Neuronal stem cell (in vitro differentiated cells): ENCODE measurements at regions not wholly inside any gene's neighbourhood (a gene's known extent, or its start where the extent isn't known, plus 50 kb on each side); places are given as distances from the start of the nearest gene placed in this dataset.

Experiments used
- DNase-seq: peaks from one replicate; pipeline ENCODE4 v3.0.0-alpha.2; 2013; ENCODE audit warnings: low spot score
- H2AFZ ChIP-seq: one replicate; pipeline ENCODE4 v1.6.1; 2013; ENCODE audit warnings: mild to moderate bottlenecking, low read length, inconsistent platforms
- H2AK5ac ChIP-seq: 2 replicates; pipeline ENCODE4 v1.6.1; 2013; ENCODE audit warnings: low read depth, mild to moderate bottlenecking, inconsistent platforms, low read length, moderate library complexity, mixed read lengths
- H2BK120ac ChIP-seq: 2 replicates; pipeline ENCODE4 v1.6.1; 2013; ENCODE audit warnings: low read depth, mild to moderate bottlenecking, inconsistent platforms, low read length, moderate library complexity, mixed read lengths
- H2BK12ac ChIP-seq: one replicate; pipeline ENCODE4 v1.6.1; 2013; ENCODE audit warnings: low read length, inconsistent platforms
- H2BK15ac ChIP-seq: 2 replicates; pipeline ENCODE4 v1.6.1; 2013; ENCODE audit warnings: mild to moderate bottlenecking, low read length, inconsistent platforms, mixed read lengths
- H2BK5ac ChIP-seq: one replicate; pipeline ENCODE4 v1.6.1; 2013; ENCODE audit warnings: inconsistent platforms, mild to moderate bottlenecking, low read length, moderate library complexity
- H3K14ac ChIP-seq: one replicate; pipeline ENCODE4 v1.6.1; 2013; ENCODE audit warnings: low read length, inconsistent platforms
- H3K18ac ChIP-seq: 2 replicates; pipeline ENCODE4 v1.6.1; 2013; ENCODE audit warnings: low read length, inconsistent platforms
- H3K23ac ChIP-seq: 2 replicates; pipeline ENCODE4 v1.6.1; 2013; ENCODE audit warnings: low read depth, mild to moderate bottlenecking, mixed read lengths, low read length, inconsistent platforms; ENCODE audit not compliant: poor library complexity
- H3K27ac ChIP-seq: replicated peaks from 3 replicates; pipeline ENCODE4 v1.5.1; 2013; ENCODE audit warnings: low read length, inconsistent platforms
- H3K27me3 ChIP-seq, 3 experiments: 2 replicates each; pipeline ENCODE4 v1.6.1; 2013; ENCODE audit warnings: low read length in 3 of 3, mild to moderate bottlenecking in 2 of 3, inconsistent platforms in 1 of 3, low read depth in 1 of 3, mixed read lengths in 1 of 3, moderate library complexity in 1 of 3; ENCODE audit not compliant: control insufficient read depth in 3 of 3, insufficient read depth in 3 of 3
- H3K36me3 ChIP-seq, 2 donors: replicated peaks in 1 of 2; 2 replicates each; pipeline ENCODE4 v1.6.1; 2013; ENCODE audit warnings: low read length in 2 of 2; ENCODE audit not compliant: control insufficient read depth in 2 of 2, insufficient read depth in 2 of 2
- H3K4ac ChIP-seq: 2 replicates; pipeline ENCODE4 v1.6.1; 2013; ENCODE audit warnings: inconsistent platforms, mild to moderate bottlenecking, low read length, moderate library complexity
- H3K4me1 ChIP-seq, 2 donors: 1 replicate in 1 of 2; 2 replicates in 1 of 2; pipeline ENCODE4 v1.6.1; 2013; ENCODE audit warnings: low read length in 2 of 2, low read depth in 1 of 2; ENCODE audit not compliant: control insufficient read depth in 2 of 2, insufficient read depth in 1 of 2
- H3K4me2 ChIP-seq: one replicate; pipeline ENCODE4 v1.6.1; 2013; ENCODE audit warnings: mild to moderate bottlenecking, low read length, inconsistent platforms; ENCODE audit not compliant: insufficient read depth, poor library complexity, severe bottlenecking
- H3K4me3 ChIP-seq, 2 donors: 2 replicates each; pipeline ENCODE4 v1.5.1; 2013; ENCODE audit warnings: low read length in 2 of 2, mild to moderate bottlenecking in 2 of 2, inconsistent platforms in 1 of 2, moderate library complexity in 1 of 2
- H3K79me1 ChIP-seq: one replicate; pipeline ENCODE4 v1.6.1; 2013; ENCODE audit warnings: low read depth, mild to moderate bottlenecking, inconsistent platforms, low read length, moderate library complexity
- H3K9ac ChIP-seq: one replicate; pipeline ENCODE4 v1.6.1; 2013; ENCODE audit warnings: mild to moderate bottlenecking, low read depth, low read length, inconsistent platforms; ENCODE audit not compliant: poor library complexity
- H3K9me3 ChIP-seq, 2 donors: replicated peaks in 1 of 2; 2 replicates each; pipeline versions ENCODE3 to v1.6.1; 2013; ENCODE audit warnings: low read length in 2 of 2, mild to moderate bottlenecking in 2 of 2, inconsistent platforms in 1 of 2, low read depth in 1 of 2, mixed read lengths in 1 of 2, moderate library complexity in 1 of 2; ENCODE audit not compliant: control insufficient read depth in 2 of 2, insufficient read depth in 1 of 2
- H4K8ac ChIP-seq: one replicate; pipeline ENCODE4 v1.6.1; 2013; ENCODE audit warnings: low read depth, mild to moderate bottlenecking, inconsistent platforms, low read length, moderate library complexity
- H4K91ac ChIP-seq: one replicate; pipeline ENCODE4 v1.6.1; 2013; ENCODE audit warnings: low read length, low read depth, mild to moderate bottlenecking, inconsistent platforms; ENCODE audit not compliant: poor library complexity
- WGBS, 2 donors: extraction: QIAGEN DNeasy Blood & Tissue Kit; methylation state at CpG; one replicate each; pipeline ENCODE4 v1.1.7; 2013; ENCODE audit warnings: missing lambda C conversion rate in 2 of 2, mixed read lengths in 1 of 2; ENCODE audit not compliant: insufficient read length in 2 of 2, insufficient replicate concordance in 1 of 2; ENCODE audit errors: extremely low coverage in 2 of 2; 5-methylcytosine and 5-hydroxymethylcytosine counted together

DNA sequence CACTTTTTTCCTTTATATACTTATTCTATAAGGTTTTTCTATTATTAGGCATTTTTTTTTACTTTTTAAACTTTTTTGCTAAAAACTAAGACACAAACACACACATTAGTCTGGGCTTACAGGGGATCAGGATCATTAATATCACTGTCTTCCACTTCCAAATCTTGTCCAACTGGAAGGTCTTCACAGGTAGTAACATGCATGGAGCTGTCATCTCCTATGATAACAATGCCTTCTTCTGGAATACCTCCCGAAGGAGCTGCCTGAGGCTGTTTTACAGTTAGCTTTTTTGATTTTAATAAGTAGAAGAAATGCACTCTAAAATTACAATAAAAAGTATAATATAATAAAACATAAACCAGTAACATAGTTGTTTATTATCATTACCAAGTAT lies 345.5 kb upstream of the PTGER4 start:
- no peak overlapping the region for H3K4ac ChIP-seq
- no peaks in the 10 kb centered on the region for H3K36me3 ChIP-seq
- H2BK15ac ChIP-seq = no peak overlapping the region
- H3K27ac ChIP-seq = no peak overlapping the region
- H3K4me3 ChIP-seq = no peak overlapping the region
- no peak overlapping the region for H3K9ac ChIP-seq
- no CpG with 5 or more reads among the region's 1 CpG for WGBS, 2 donors
- no peaks in the 10 kb centered on the region for H3K79me1 ChIP-seq
- H3K23ac ChIP-seq = no peak overlapping the region
- no peak overlapping the region for H4K8ac ChIP-seq
- H3K27me3 ChIP-seq = no peaks in the 10 kb centered on the region
- no peak overlapping the region for H2BK5ac ChIP-seq
- H3K9me3 ChIP-seq = no peaks in the 10 kb centered on the region
- no peak overlapping the region for H2AK5ac ChIP-seq
- no peak overlapping the region for H4K91ac ChIP-seq
- no peaks in the 10 kb centered on the region for H3K4me1 ChIP-seq
- no peak overlapping the region for H3K18ac ChIP-seq
- no peak overlapping the region for H3K4me2 ChIP-seq
- H2BK120ac ChIP-seq = no peak overlapping the region
- no peak overlapping the region for H2AFZ ChIP-seq
- no peak for DNase-seq
- no peak overlapping the region for H3K14ac ChIP-seq
- no peak overlapping the region for H2BK12ac ChIP-seq

DNA sequence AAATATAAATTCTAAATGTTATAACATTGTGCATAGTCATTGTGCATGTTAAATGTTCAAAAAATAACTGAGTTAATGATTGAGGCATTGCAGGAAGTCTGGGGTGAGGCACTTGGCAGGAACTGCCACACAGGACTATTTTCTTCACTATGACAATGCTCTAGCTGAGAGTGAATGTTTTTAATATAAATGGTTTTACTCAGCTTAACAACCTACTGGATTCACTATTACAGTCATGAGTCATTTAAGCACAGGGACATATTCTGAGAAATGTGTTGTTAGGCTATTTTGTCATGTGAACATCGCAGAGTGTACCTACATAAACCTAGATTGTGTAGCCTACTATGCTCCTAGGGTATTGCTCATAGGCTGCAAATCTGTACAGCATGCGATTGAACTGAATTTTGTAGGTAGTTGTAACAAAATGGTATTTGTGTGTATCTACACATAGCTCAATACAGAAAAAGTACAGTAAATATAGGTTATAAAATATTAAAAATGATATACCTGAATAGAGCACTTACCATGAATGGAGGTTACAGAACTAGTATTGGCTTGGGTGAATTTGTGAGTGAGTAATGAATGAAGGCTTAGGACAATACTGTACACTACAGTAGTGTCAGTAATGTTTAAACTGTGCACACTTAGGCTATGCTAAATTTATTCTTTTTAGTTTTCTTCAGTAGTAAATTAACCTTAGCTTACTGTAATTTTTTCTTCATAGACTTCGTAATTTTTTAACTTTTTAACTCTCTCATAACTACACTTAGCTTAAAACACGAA lies 346.1 kb upstream of the PTGER4 start:
- Histone ChIP-seq H3K36me3 (no peaks in the 10 kb centered on the region), H4K8ac (no peak overlapping the region), H2BK12ac (no peak overlapping the region), H2AK5ac (no peak overlapping the region), H3K23ac (no peak overlapping the region), H3K18ac (no peak overlapping the region), H3K27ac (no peak overlapping the region), H3K4me2 (no peak overlapping the region), H2BK120ac (no peak overlapping the region), H3K27me3 (no peaks in the 10 kb centered on the region), H2BK15ac (no peak overlapping the region), H3K4me1 (no peaks in the 10 kb centered on the region), H3K79me1 (no peaks in the 10 kb centered on the region), H3K4ac (no peak overlapping the region), H4K91ac (no peak overlapping the region), H3K9me3 (no peaks in the 10 kb centered on the region), H2AFZ (no peak overlapping the region), H2BK5ac (no peak overlapping the region), H3K14ac (no peak overlapping the region), H3K9ac (no peak overlapping the region), H3K4me3 (no peak overlapping the region)
- no peak for DNase-seq
- WGBS, 2 donors = 100% methylated on average over 2 of the region's 4 CpGs; no CpG with 5 or more reads in 1 of the 2 donors

DNA sequence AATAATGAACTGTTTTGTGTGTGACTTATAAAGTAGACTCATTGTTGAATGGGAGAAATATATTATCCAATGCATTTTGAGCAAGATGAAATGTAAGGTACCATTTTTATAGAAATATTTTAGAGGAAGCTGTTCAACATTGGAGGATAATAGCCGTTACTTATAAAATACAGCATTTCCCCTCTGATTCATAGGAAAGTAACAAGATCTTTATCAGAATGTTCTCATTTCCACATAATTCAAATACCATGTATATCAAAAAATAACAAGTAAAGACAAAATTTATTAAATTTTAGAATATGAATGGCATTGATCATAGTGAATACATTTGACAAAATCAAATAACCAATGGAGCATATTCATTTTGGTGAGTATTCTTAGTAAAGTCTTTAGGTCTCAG lies 346.7 kb upstream of the PTGER4 start:
- H2BK15ac ChIP-seq = no peak overlapping the region
- no peak overlapping the region for H3K23ac ChIP-seq
- H3K9ac ChIP-seq = no peak overlapping the region
- no CpG with 5 or more reads among the region's 1 CpG for WGBS, 2 donors
- no peak overlapping the region for H2AFZ ChIP-seq
- no peaks in the 10 kb centered on the region for H3K27me3 ChIP-seq
- no peak for DNase-seq
- no peak overlapping the region for H2AK5ac ChIP-seq
- no peak overlapping the region for H3K14ac ChIP-seq
- no peak overlapping the region for H2BK5ac ChIP-seq
- no peak overlapping the region for H3K27ac ChIP-seq
- no peaks in the 10 kb centered on the region for H3K9me3 ChIP-seq
- no peak overlapping the region for H2BK12ac ChIP-seq
- H3K4me3 ChIP-seq = no peak overlapping the region
- no peaks in the 10 kb centered on the region for H3K4me1 ChIP-seq
- no peak overlapping the region for H2BK120ac ChIP-seq
- no peak overlapping the region for H3K4me2 ChIP-seq
- no peaks in the 10 kb centered on the region for H3K79me1 ChIP-seq
- H3K4ac ChIP-seq = no peak overlapping the region
- H3K18ac ChIP-seq = no peak overlapping the region
- no peak overlapping the region for H4K91ac ChIP-seq
- no peaks in the 10 kb centered on the region for H3K36me3 ChIP-seq
- H4K8ac ChIP-seq = no peak overlapping the region

DNA sequence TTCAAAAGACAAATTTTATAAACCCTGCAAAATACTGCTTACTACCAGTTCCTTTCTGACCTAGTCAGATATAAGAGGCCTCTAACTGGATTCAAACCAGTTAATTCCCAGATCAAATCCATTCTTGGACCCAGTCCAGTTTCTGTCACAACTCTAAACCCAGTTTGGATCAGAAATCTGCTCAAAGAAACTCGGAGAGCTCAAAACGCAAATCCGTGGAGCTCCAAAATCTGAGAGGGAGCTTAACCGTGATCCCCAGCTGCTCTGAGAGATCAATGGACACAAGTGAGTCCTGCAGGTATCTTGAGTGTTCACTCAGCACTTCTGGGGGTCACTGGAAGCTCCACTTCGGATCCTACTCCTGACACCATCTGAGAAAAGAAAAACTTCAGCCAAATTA lies 348.1 kb upstream of the PTGER4 start:
- WGBS, 2 donors = no CpG with 5 or more reads among the region's 5 CpGs
- no peaks in the 10 kb centered on the region for H3K4me1 ChIP-seq
- H3K4me2 ChIP-seq = no peak overlapping the region

More for the DNA sequence above, 348.1 kb upstream of the PTGER4 start:
- no peaks in the 10 kb centered on the region for H3K27me3 ChIP-seq
- H3K14ac ChIP-seq = no peak overlapping the region
- H3K27ac ChIP-seq = no peak overlapping the region
- no peak overlapping the region for H2BK120ac ChIP-seq
- H3K79me1 ChIP-seq = no peaks in the 10 kb centered on the region
- no peak overlapping the region for H2BK5ac ChIP-seq
- DNase-seq = no peak
- no peak overlapping the region for H3K4me3 ChIP-seq
- no peak overlapping the region for H4K8ac ChIP-seq
- no peaks in the 10 kb centered on the region for H3K9me3 ChIP-seq
- H2BK12ac ChIP-seq = no peak overlapping the region
- no peak overlapping the region for H3K23ac ChIP-seq
- H3K36me3 ChIP-seq = no peaks in the 10 kb centered on the region
- no peak overlapping the region for H2AFZ ChIP-seq
- no peak overlapping the region for H2AK5ac ChIP-seq
- H2BK15ac ChIP-seq = no peak overlapping the region
- no peak overlapping the region for H4K91ac ChIP-seq
- no peak overlapping the region for H3K18ac ChIP-seq
- H3K9ac ChIP-seq = no peak overlapping the region
- H3K4ac ChIP-seq = no peak overlapping the region
